ENCODE measurements at regions not wholly inside any gene's neighbourhood (a gene's known extent, or its start where the extent isn't known, plus 50 kb on each side); places are given as distances from the start of the nearest gene placed in this dataset.

GRCh38 chr7:79787623-79788022, 334.2 kb upstream of the MAGI2 start:
- TF ChIP-seq CTCF (IDR thresholded peaks at IDR 0.05) (no peak), ZFX (IDR thresholded peaks at IDR 0.05; ENCODE audit: borderline replicate concordance) (no peak)
